ENCODE measurements at regions not wholly inside any gene's neighbourhood (a gene's known extent, or its start where the extent isn't known, plus 50 kb on each side); places are given as distances from the start of the nearest gene placed in this dataset.
"Not testable (repeated sequence)": the region's sequence is repeated elsewhere in the genome, so short reads cannot be mapped to it uniquely, and the experiment has no call there.

- no peak for DNase-seq
Observed at GRCh38 chr4:162838671-162839070, 328.0 kb downstream of the NAF1 start.

GRCh38 chr4:162837679-162838078 is 329.0 kb downstream of the NAF1 start:
- no peak for DNase-seq

GRCh38 chr4:162837241-162837640 is 329.4 kb downstream of the NAF1 start:
- no peak for DNase-seq

GRCh38 chr4:162836773-162837172 is 329.9 kb downstream of the NAF1 start:
- no peak for DNase-seq

- DNase-seq = not testable (repeated sequence)
Observed at GRCh38 chr4:162836258-162836657, 330.4 kb downstream of the NAF1 start.

GRCh38 chr4:162830899-162831298 is 335.8 kb downstream of the NAF1 start:
- DNase-seq = no peak

GRCh38 chr4:162817374-162817773 is 349.3 kb downstream of the NAF1 start:
- DNase-seq = not testable (repeated sequence)

- no peak for DNase-seq
Observed at GRCh38 chr4:162804351-162804924, 362.3 kb downstream of the NAF1 start.

- no peak for DNase-seq
Observed at GRCh38 chr4:162803378-162803777, 363.3 kb downstream of the NAF1 start.

GRCh38 chr4:162797108-162797507 is 369.6 kb downstream of the NAF1 start:
- DNase-seq = no peak

- no peak for DNase-seq
Observed at GRCh38 chr4:162793571-162793970, 373.1 kb downstream of the NAF1 start.

- no peak for DNase-seq
Observed at GRCh38 chr4:162793004-162793403, 373.7 kb downstream of the NAF1 start.

- no peak for DNase-seq
Observed at GRCh38 chr4:162791226-162791625, 375.5 kb downstream of the NAF1 start.

- DNase-seq = no peak
Observed at GRCh38 chr4:162787120-162787519, 379.6 kb downstream of the NAF1 start.

- no peak for DNase-seq
Observed at GRCh38 chr4:162782778-162783525, 383.7 kb downstream of the NAF1 start.

GRCh38 chr4:162782096-162782777 is 384.5 kb downstream of the NAF1 start:
- DNase-seq = no peak

GRCh38 chr4:162770761-162771490 is 395.8 kb downstream of the NAF1 start:
- no peak for DNase-seq

GRCh38 chr4:162767083-162767482 is 399.6 kb downstream of the NAF1 start:
- DNase-seq = no peak

- DNase-seq = no peak
Observed at GRCh38 chr4:162761965-162762364, 404.7 kb downstream of the NAF1 start.

- not testable (repeated sequence) for DNase-seq
Observed at GRCh38 chr4:162740228-162740627, 426.5 kb downstream of the NAF1 start.

- not testable (repeated sequence) for DNase-seq
Observed at GRCh38 chr4:162739596-162739995, 427.1 kb downstream of the NAF1 start.

GRCh38 chr4:162732876-162733275 is 433.8 kb downstream of the NAF1 start:
- DNase-seq = no peak

GRCh38 chr4:162727766-162728165 is 438.9 kb downstream of the NAF1 start:
- DNase-seq = no peak

Measured in NCI-H524 treated with DMSO at 0.1 percent for 48 hours (cell line).